Epidermal melanocyte (primary cell): ENCODE measurements at regions not wholly inside any gene's neighbourhood (a gene's known extent, or its start where the extent isn't known, plus 50 kb on each side); places are given as distances from the start of the nearest gene placed in this dataset.

Experiments
- DNase-seq: peaks from one replicate; pipeline ENCODE4 v3.0.0; 2011; ENCODE audit warnings: low spot score; ENCODE audit not compliant: insufficient read length

- no peak for DNase-seq
Observed at GRCh38 chr1:172753964-172754363, 95.1 kb downstream of the FASLG start.

GRCh38 chr1:172754609-172755008 is 95.7 kb downstream of the FASLG start:
- DNase-seq: no peak

- no peak for DNase-seq
Observed at GRCh38 chr1:172755099-172755498, 96.2 kb downstream of the FASLG start.

GRCh38 chr1:172756024-172756423 is 97.1 kb downstream of the FASLG start:
- DNase-seq: no peak

- no peak for DNase-seq
Observed at GRCh38 chr1:172758259-172758658, 99.4 kb downstream of the FASLG start.

GRCh38 chr1:172760121-172760520 is 101.2 kb downstream of the FASLG start:
- DNase-seq: no peak

- no peak for DNase-seq
Observed at GRCh38 chr1:172761581-172762486, 102.9 kb downstream of the FASLG start.

GRCh38 chr1:172763057-172763456 is 104.2 kb downstream of the FASLG start:
- no peak for DNase-seq

GRCh38 chr1:172764378-172764777 is 105.5 kb downstream of the FASLG start:
- DNase-seq: no peak

- no peak for DNase-seq
Observed at GRCh38 chr1:172766462-172766861, 107.6 kb downstream of the FASLG start.

- no peak for DNase-seq
Observed at GRCh38 chr1:172770071-172770470, 111.2 kb downstream of the FASLG start.

- DNase-seq: no peak
Observed at GRCh38 chr1:172774561-172774960, 115.7 kb downstream of the FASLG start.

- DNase-seq: no peak
Observed at GRCh38 chr1:172775606-172776005, 116.7 kb downstream of the FASLG start.

GRCh38 chr1:172776071-172776470 is 117.2 kb downstream of the FASLG start:
- DNase-seq: no peak

- DNase-seq: no peak
Observed at GRCh38 chr1:172777767-172778166, 118.9 kb downstream of the FASLG start.

- no peak for DNase-seq
Observed at GRCh38 chr1:172778456-172779455, 119.9 kb downstream of the FASLG start.

- no peak for DNase-seq
Observed at GRCh38 chr1:172779491-172779890, 120.6 kb downstream of the FASLG start.

- no peak for DNase-seq
Observed at GRCh38 chr1:172781513-172782140, 122.7 kb downstream of the FASLG start.

GRCh38 chr1:172789840-172790239 is 130.9 kb downstream of the FASLG start:
- no peak for DNase-seq

- no peak for DNase-seq
Observed at GRCh38 chr1:172790245-172790644, 131.3 kb downstream of the FASLG start.

- no peak for DNase-seq
Observed at GRCh38 chr1:172793823-172794222, 134.9 kb downstream of the FASLG start.

- no peak for DNase-seq
Observed at GRCh38 chr1:172795741-172796140, 136.8 kb downstream of the FASLG start.
